HL-60 (cell line): ENCODE measurements at regions not wholly inside any gene's neighbourhood (a gene's known extent, or its start where the extent isn't known, plus 50 kb on each side); places are given as distances from the start of the nearest gene placed in this dataset.

Experiments
- CTCF ChIP-seq: IDR thresholded peaks from one replicate; pipeline ENCODE4 v1.5.1; 2011; ENCODE audit warnings: low read length, control low read depth, inconsistent platforms; ENCODE audit not compliant: insufficient read depth
- POLR2AphosphoS5 ChIP-seq: IDR thresholded peaks from 2 replicates; pipeline ENCODE4 v1.6.1; 2012; ENCODE audit warnings: low read depth

GRCh38 chr1:238681451-238681850 is 704.9 kb upstream of the CHRM3 start:
- TF ChIP-seq CTCF (no peak), POLR2AphosphoS5 (no peak)
